ENCODE measurements at regions not wholly inside any gene's neighbourhood (a gene's known extent, or its start where the extent isn't known, plus 50 kb on each side); places are given as distances from the start of the nearest gene placed in this dataset.

- TF ChIP-seq CTCF (IDR thresholded peaks at IDR 0.05), result no peak
- no peak for TF ChIP-seq POLR2A (IDR thresholded peaks at IDR 0.05)
These were observed 162.6 kb downstream of the ATG4C start for GRCh38 chr1:62946511-62946910.

All from body of pancreas (tissue), 4 donors.